Duodenal mucosa (tissue), 2 donors: ENCODE measurements at regions not wholly inside any gene's neighbourhood (a gene's known extent, or its start where the extent isn't known, plus 50 kb on each side); places are given as distances from the start of the nearest gene placed in this dataset.

Experiments used
- H3K27ac ChIP-seq: one replicate; pipeline ENCODE4 v1.7.0; 2013; ENCODE audit warnings: low read depth, low read length
- H3K27me3 ChIP-seq, 2 donors: one replicate each; pipeline ENCODE4 v1.7.0; 2013; ENCODE audit warnings: low read length in 2 of 2, control low read depth in 1 of 2; ENCODE audit not compliant: insufficient read depth in 2 of 2, control insufficient read depth in 1 of 2
- H3K36me3 ChIP-seq, 2 donors: one replicate each; pipeline ENCODE4 v1.7.0; 2013; ENCODE audit warnings: low read length in 2 of 2, control low read depth in 1 of 2; ENCODE audit not compliant: insufficient read depth in 2 of 2, control insufficient read depth in 1 of 2
- H3K4me1 ChIP-seq, 2 donors: one replicate each; pipeline ENCODE4 v1.7.0; 2013; ENCODE audit warnings: low read length in 2 of 2, control low read depth in 1 of 2; ENCODE audit not compliant: insufficient read depth in 2 of 2, control insufficient read depth in 1 of 2
- H3K4me3 ChIP-seq, 2 donors: one replicate each; pipeline ENCODE4 v1.7.0; 2013; ENCODE audit warnings: low read length in 2 of 2, low read depth in 1 of 2
- H3K9ac ChIP-seq, 2 donors: one replicate each; pipeline ENCODE4 v1.7.0; 2013; ENCODE audit warnings: low read length in 2 of 2, low read depth in 1 of 2
- H3K9me3 ChIP-seq, 2 donors: one replicate each; pipeline ENCODE4 v1.7.0; 2013; ENCODE audit warnings: low read length in 2 of 2, control low read depth in 1 of 2; ENCODE audit not compliant: control insufficient read depth in 1 of 2

DNA sequence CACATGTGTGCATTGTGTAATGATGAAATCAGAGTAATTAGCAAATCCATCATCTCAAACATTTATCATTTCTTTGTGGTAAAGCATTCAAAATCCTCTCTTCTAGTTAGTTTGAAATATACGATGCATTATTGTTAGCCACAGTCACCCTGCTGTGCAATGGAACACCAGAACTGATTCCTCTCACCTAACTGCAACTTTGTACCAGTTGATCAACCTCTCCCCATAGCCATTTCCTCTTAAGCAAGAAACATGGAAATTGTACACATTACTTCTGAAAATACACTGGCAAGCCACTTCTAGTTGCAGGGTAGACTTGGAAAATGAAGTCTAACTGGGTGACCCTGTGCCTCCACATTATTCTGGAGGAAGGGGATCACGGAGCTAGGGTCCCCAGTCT is 58.1 kb upstream of the ESR1 start:
- Histone ChIP-seq H3K27me3 (peaks cover 0 to 5% of the 10 kb centered on the region in 2 donors), H3K36me3 (no peaks in the 10 kb centered on the region), H3K4me1 (no peaks in the 10 kb centered on the region), H3K9ac (no peak overlapping the region), H3K9me3 (no peaks in the 10 kb centered on the region), H3K27ac (no peak overlapping the region), H3K4me3 (no peak overlapping the region)

DNA sequence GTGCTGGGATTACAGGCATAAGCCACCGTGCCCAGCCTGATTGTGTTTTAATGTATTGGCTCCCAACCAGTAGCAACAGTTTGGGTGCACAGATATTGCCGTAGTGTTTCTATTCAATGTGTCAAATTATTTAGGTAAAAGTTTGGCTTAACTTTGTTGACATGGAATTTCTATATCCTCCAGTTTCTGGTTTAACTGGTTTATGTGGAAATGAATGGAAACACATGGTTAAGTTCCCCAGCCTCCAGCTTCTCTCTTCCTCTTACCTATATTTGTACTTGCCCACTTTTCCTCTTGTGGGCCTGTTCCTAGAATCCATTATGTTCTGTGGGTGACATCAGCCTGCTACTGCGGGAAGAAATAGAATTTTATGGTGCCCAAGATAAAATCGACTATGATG is 53.9 kb upstream of the ESR1 start:
- H3K9ac ChIP-seq: no peak overlapping the region
- H3K4me3 ChIP-seq: no peak overlapping the region
- no peak overlapping the region for H3K27ac ChIP-seq
- no peaks in the 10 kb centered on the region for H3K9me3 ChIP-seq
- H3K36me3 ChIP-seq: no peaks in the 10 kb centered on the region
- peaks cover 0 to 5% of the 10 kb centered on the region in 2 donors for H3K27me3 ChIP-seq
- no peaks in the 10 kb centered on the region for H3K4me1 ChIP-seq

DNA sequence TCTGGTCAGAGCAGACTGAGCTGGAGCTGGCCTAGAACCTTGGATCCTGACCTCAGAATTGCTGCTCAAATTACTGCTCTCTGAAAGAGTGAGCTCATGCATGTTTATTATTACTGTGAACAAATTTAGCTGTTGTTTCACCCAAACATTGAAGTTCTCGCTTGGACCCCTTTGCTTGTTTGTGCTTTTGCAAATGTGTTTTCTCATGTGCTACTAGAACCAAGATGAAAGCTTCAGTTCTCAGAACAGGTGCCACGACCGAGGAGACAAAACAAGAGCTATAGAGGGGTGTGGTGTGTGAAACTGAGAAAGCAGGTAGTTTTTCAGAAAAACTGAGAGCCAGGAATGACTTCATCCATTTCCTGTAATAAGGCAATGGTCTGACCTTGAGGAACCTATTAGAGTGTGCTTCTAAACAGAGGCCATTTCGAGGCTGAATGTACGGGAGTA is 50.0 kb upstream of the ESR1 start:
- Histone ChIP-seq H3K27ac (no peak overlapping the region), H3K4me1 (no peaks in the 10 kb centered on the region), H3K4me3 (no peak overlapping the region)

More for the DNA sequence above, 50.0 kb upstream of the ESR1 start:
- no peaks in the 10 kb centered on the region for H3K36me3 ChIP-seq
- no peaks in the 10 kb centered on the region for H3K9me3 ChIP-seq
- no peaks in the 10 kb centered on the region for H3K27me3 ChIP-seq
- H3K9ac ChIP-seq: no peak overlapping the region
